ENCODE measurements at regions not wholly inside any gene's neighbourhood (a gene's known extent, or its start where the extent isn't known, plus 50 kb on each side); places are given as distances from the start of the nearest gene placed in this dataset.

DNA sequence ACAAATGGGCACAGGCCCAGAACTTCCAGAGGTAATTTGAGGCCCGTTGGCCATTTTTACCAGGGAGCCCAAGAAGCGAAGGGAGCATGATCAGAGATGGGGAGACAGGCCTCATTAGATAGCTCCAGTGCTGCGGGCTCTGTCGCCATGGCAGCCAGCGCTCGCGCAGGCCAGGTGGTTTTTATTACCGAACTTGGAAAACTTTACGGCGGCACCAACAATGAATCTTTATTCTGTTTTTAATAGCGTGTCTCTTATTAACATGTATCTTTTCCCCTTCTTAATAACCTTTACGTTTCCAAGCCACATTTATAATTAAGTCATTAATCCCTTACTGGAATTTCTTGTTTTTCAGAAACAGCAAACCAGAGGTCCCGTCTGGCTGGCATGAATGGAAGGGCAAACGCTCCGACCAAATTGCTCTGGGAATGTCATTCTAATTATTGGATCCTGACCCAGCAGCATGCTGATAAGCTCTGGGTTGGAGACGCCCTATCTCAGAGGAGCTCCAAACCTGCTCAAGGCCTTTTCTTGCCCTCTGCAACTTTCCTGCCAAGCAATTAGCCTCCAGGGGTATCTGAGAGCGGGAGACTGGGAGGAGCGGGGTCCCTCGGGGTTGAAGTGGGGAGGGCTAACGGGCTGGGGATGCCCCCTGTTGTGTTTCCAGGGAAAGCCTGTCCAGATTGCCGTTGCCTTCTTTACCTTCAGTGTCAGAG, 256.4 kb downstream of the TLE3 start:
- ATAC-seq (replicated peaks) = no peak
- H3K36me3 Mint-ChIP-seq (ENCODE audit: low read depth) = no peaks in the 10 kb centered on the region
- no peaks in the 10 kb centered on the region for H3K4me1 Mint-ChIP-seq
- no peaks in the 10 kb centered on the region for H3K27me3 Mint-ChIP-seq
- no peak overlapping the region for H3K27ac Mint-ChIP-seq
- no peak overlapping the region for H3K4me3 Mint-ChIP-seq
- no peaks in the 10 kb centered on the region for H3K9me3 Mint-ChIP-seq

DNA sequence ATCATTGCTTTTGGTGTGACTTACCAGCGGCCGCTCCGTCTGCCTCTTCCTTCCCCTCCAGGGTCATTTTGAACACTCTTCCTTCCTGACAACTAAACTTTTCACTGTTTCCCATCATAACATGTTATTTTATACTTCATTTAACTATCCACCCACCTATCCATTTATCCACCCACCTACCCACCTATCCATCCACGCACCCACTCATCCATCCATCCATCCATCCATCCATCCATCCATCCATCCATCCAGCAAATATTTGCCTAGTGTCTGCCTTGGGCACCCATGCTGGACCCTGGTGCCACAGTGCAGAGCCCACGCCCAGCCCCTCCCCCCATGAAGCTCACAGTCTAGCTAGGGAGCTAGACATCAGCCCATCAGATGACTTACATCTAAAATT, 254.9 kb downstream of the TLE3 start:
- no peak overlapping the region for H3K27ac Mint-ChIP-seq
- H3K36me3 Mint-ChIP-seq (ENCODE audit: low read depth) = no peaks in the 10 kb centered on the region

DNA sequence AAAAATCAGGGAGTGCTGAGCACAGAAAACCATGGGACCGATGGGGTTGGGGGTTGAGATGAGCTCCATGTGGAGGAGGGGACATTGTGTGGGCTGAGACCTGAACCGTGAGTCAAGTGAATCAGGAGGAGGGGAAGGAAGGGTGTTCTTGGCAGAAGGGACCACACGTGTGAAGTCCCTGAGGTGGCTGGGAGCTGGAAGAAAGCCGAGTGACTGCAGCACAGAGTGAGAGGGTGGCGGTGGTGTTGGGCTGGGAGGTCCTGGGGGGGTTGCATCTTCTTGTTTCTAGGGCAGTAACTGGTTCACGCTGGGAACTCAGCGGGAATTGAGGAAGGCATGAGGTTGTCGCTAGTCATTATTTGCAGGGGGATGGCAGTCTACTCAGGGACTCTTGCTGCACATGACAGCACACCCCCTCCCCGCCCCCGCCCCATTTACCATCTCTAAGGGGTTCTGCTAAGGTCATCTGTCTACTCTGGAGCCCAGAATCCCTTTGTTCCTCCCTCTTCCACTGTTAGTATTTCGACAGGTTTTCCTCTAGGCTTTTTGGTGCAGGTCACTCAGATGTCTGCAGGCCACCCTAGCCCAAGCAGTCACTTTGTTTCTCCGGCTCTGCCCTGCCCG, 254.3 kb downstream of the TLE3 start:
- Mint-ChIP-seq H3K9me3 (no peaks in the 10 kb centered on the region), H3K27ac (no peak overlapping the region), H3K27me3 (no peaks in the 10 kb centered on the region), H3K4me3 (no peak overlapping the region), H3K36me3 (ENCODE audit: low read depth) (no peaks in the 10 kb centered on the region), H3K4me1 (no peaks in the 10 kb centered on the region)
- ATAC-seq (replicated peaks) = no peak

More for the DNA sequence above, 254.9 kb downstream of the TLE3 start:
- no peak overlapping the region for H3K4me3 Mint-ChIP-seq
- ATAC-seq (replicated peaks) = no peak
- no peaks in the 10 kb centered on the region for H3K27me3 Mint-ChIP-seq
- no peaks in the 10 kb centered on the region for H3K4me1 Mint-ChIP-seq
- H3K9me3 Mint-ChIP-seq = no peaks in the 10 kb centered on the region

DNA sequence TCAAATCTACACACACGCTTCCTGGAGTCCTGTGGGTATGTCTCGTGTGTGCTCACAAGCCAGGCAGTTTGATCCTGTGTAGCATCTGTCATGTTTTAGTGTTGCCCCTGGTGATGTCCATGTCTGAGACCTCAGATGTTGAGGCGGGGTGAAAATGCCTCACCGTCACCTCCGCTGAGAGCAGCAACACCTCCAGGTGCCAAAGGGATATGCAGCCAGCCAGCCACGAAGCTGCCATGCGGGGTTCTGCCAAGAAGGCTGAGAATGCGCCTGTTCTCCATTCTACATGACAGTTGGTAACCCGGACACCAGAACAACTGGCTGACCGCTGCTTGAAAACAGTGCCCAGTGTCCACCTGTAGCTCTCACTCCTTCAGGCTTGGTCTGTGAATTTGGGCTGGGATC, 253.8 kb downstream of the TLE3 start:
- Mint-ChIP-seq H3K4me3 (no peak overlapping the region), H3K36me3 (ENCODE audit: low read depth) (no peaks in the 10 kb centered on the region), H3K9me3 (no peaks in the 10 kb centered on the region), H3K27ac (no peak overlapping the region), H3K4me1 (no peaks in the 10 kb centered on the region), H3K27me3 (no peaks in the 10 kb centered on the region)
- ATAC-seq (replicated peaks) = no peak

DNA sequence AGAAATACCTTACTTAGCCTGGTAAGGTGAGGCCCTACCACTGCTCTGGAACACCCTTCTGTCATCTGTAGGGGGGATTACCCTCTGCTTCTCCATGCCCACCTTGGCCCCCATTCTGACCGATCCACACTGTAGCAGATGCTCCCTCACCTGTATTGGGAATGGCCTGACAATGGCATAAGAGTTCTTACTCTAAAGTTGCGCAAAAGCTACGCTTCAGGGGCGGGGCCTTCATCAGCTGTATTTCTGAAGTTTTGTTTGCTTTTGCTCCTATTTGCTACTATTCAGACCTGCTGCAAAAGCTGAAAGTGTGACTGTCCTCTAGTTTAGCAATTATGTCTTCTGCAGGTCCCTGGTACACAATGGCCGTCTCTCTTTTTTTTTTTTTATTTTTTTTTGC, 252.6 kb downstream of the TLE3 start:
- Mint-ChIP-seq H3K27ac (no peak overlapping the region), H3K36me3 (ENCODE audit: low read depth) (no peaks in the 10 kb centered on the region), H3K9me3 (no peaks in the 10 kb centered on the region), H3K27me3 (no peaks in the 10 kb centered on the region), H3K4me1 (no peaks in the 10 kb centered on the region), H3K4me3 (no peak overlapping the region)
- no peak for ATAC-seq (replicated peaks)

DNA sequence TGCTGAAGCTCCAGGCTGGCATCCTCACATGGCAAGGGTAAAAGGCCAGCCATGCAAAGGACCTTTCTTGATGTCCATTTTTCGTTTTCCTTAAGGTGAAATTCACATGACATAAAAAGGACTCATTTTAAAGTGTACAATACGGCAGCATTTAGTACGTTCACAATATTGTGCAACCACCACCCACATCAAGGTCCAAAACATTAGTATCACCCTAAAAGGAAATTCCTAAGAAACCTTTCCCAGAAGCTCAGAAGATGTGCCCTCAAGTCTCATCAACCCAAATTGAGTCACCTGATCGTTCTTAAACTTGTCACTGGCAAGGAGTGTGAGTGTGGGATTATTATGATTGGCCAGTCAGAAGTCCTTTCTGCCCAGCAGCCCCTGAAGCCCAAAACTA, 250.1 kb downstream of the TLE3 start:
- no peak overlapping the region for H3K4me3 Mint-ChIP-seq
- H3K36me3 Mint-ChIP-seq (ENCODE audit: low read depth) = no peaks in the 10 kb centered on the region
- no peak for ATAC-seq (replicated peaks)
- no peaks in the 10 kb centered on the region for H3K4me1 Mint-ChIP-seq
- no peaks in the 10 kb centered on the region for H3K27me3 Mint-ChIP-seq
- no peaks in the 10 kb centered on the region for H3K9me3 Mint-ChIP-seq
- H3K27ac Mint-ChIP-seq = no peak overlapping the region

DNA sequence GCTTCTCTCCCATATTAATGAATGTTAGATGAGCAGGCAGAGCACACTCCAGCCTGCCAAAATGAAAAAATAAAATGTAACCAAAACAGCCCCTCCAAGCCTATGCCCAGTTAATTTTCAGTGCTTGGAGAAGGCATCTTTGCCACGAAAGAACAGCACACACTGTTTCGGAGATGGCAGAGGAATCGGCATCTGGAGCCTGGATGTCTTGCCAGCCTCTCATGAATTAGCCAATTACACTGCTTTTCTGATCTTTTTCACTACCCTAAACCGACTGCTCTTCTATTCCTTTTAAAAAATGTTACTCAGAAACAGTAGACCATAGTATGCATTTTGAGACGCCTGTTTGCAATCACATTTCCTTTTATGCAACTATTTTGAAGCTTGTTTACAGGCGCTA, 249.6 kb downstream of the TLE3 start:
- ATAC-seq (replicated peaks) = no peak
- H3K36me3 Mint-ChIP-seq (ENCODE audit: low read depth) = no peaks in the 10 kb centered on the region
- H3K4me3 Mint-ChIP-seq = no peak overlapping the region
- no peaks in the 10 kb centered on the region for H3K27me3 Mint-ChIP-seq
- H3K4me1 Mint-ChIP-seq = no peaks in the 10 kb centered on the region
- H3K9me3 Mint-ChIP-seq = no peaks in the 10 kb centered on the region
- H3K27ac Mint-ChIP-seq = no peak overlapping the region

DNA sequence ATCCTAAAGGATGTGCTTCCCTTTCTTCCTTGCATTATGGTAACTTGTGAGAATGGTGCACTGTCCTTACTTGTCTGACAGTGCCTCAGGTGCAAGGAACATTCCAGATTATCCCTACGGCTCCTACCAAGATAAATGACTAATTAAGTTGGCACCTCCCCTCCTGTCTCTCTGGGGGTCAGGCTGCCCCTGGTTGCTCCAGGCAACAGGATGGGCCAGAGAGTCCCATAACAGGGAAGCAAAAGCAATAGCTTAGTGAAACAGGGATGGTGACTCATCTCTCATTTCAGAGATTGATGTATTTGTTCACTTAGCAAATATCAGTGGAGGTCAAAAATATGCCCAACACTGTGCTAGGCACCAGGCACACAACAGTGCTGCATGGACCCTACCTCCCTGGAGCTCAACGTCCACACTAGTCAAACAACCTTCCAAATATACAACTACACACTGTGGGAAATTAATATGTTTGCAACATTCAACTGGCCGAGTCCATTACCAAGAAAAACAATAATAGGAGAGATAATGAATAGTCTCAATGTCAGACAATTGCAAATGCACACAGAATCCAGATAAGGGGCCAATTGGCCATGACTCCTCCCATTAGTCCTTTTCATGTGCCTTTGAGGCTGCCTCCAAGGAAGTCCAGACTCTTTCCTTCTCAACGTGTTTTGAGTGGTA, 249.0 kb downstream of the TLE3 start:
- Mint-ChIP-seq H3K36me3 (ENCODE audit: low read depth) (no peaks in the 10 kb centered on the region), H3K4me3 (no peak overlapping the region), H3K27ac (no peak overlapping the region), H3K4me1 (no peaks in the 10 kb centered on the region), H3K27me3 (no peaks in the 10 kb centered on the region), H3K9me3 (no peaks in the 10 kb centered on the region)
- peak; percentile 81 for ATAC-seq (replicated peaks)

DNA sequence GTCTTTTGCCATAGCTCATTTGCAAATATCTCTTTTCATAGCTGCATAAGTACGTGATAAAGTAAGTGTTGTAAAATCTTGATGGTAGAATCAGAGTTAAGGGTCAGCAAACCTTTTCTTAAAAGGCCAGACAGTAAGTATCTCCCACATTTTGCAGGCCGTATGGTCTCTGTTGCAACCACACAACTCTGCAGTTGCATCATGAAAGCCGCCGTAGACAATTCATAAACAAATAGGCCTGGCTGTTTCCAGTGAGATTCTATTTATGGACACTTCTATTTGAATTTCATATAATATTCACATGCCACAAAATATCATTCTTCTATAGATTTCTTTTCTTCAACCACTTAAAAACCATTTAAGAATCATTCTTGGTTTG, 248.5 kb downstream of the TLE3 start:
- no peak overlapping the region for H3K27ac Mint-ChIP-seq
- no peak for ATAC-seq (replicated peaks)
- no peaks in the 10 kb centered on the region for H3K27me3 Mint-ChIP-seq
- no peaks in the 10 kb centered on the region for H3K9me3 Mint-ChIP-seq
- H3K36me3 Mint-ChIP-seq (ENCODE audit: low read depth) = no peaks in the 10 kb centered on the region
- no peaks in the 10 kb centered on the region for H3K4me1 Mint-ChIP-seq
- H3K4me3 Mint-ChIP-seq = no peak overlapping the region

DNA sequence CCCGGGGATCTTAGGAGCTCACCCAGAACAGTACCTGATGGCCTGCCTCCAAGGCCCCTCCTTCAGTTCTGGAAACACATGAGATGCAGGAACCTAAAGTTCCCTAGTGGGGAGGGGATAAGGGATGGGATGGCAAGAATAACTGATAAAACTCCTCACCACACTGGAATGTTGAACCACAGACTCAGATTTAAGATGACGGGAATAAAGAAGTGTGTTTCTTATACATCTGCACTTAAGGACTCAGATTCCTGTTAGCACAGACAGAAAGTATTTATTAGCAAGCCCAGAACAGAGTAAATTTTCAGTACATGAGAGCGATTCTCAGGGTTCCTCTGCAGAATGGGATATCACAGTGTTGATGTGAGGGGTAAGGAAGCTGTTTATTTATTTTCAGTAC, 245.2 kb downstream of the TLE3 start:
- ATAC-seq (replicated peaks) = no peak
- H3K27ac Mint-ChIP-seq = no peak overlapping the region
- H3K4me3 Mint-ChIP-seq = no peak overlapping the region
- no peaks in the 10 kb centered on the region for H3K36me3 Mint-ChIP-seq (ENCODE audit: low read depth)
- H3K9me3 Mint-ChIP-seq = no peaks in the 10 kb centered on the region
- H3K27me3 Mint-ChIP-seq = no peaks in the 10 kb centered on the region
- no peaks in the 10 kb centered on the region for H3K4me1 Mint-ChIP-seq

DNA sequence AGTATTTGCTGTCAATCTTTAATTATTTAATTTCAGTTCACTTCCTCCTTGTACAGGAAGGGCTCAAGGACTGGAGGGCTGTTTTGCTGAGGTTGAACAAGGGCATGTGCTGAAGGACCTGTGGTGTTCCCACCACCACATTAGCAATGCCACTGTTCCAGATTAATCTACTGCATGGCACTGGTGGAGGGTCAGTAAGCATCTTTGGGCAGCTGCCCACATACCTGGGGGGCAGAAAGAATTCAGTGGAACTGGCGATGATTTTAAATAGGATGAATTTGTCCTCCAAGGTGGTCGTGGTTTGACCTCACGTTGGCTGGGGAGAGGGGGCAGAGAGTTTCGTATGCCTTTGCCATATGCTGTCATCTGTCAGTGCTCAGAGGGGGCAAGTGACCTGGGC, 244.8 kb downstream of the TLE3 start:
- Mint-ChIP-seq H3K36me3 (ENCODE audit: low read depth) (no peaks in the 10 kb centered on the region), H3K27me3 (no peaks in the 10 kb centered on the region), H3K9me3 (no peaks in the 10 kb centered on the region), H3K4me3 (no peak overlapping the region), H3K27ac (no peak overlapping the region), H3K4me1 (peaks cover 4% of the 10 kb centered on the region)
- ATAC-seq (replicated peaks) = no peak

DNA sequence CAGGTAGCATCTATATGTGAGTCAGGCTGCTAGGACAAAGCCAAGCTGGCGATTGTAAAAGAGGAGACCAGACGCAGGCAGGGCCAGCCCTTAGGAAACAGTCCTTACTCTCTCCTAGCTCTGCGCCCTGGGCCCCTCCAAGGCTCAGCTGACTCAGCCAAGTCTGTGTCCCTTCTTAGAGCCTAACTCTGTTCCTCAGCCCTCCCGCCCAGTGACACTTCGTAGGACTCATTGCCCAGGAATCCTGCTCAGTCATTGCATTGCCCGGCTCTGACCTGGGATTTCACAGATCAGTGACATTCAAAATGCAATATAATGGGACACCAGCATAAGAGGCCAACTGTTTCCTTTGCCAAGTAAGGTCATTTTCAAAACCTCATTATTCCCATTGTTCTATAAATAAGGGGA, 244.2 kb downstream of the TLE3 start:
- Mint-ChIP-seq H3K4me3 (no peak overlapping the region), H3K27me3 (no peaks in the 10 kb centered on the region), H3K9me3 (no peaks in the 10 kb centered on the region), H3K27ac (no peak overlapping the region), H3K36me3 (ENCODE audit: low read depth) (no peaks in the 10 kb centered on the region), H3K4me1 (peaks cover 5% of the 10 kb centered on the region)
- ATAC-seq (replicated peaks) = no peak

DNA sequence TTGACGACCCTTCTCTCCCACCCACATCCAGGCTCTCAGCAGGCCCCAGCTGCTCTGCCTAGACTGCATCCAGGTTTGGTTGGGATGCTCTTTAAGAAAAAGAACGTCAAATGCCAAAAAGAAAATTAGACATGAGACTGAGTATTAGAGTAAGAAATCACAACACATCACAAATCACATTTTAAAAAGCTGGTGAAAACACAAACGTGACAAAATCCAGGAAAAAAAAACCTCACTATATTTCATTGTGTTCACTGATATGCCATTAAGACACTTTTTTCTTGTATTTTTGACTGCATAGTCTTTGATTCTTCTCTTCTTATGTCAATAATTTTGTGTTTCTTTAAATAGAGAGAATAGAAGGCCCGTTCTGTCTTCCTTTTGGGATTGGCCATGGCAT, 243.7 kb downstream of the TLE3 start:
- no peak for ATAC-seq (replicated peaks)
- Mint-ChIP-seq H3K4me1 (peaks cover 5% of the 10 kb centered on the region), H3K27me3 (no peaks in the 10 kb centered on the region), H3K4me3 (no peak overlapping the region), H3K27ac (no peak overlapping the region), H3K9me3 (no peaks in the 10 kb centered on the region), H3K36me3 (ENCODE audit: low read depth) (no peaks in the 10 kb centered on the region)

DNA sequence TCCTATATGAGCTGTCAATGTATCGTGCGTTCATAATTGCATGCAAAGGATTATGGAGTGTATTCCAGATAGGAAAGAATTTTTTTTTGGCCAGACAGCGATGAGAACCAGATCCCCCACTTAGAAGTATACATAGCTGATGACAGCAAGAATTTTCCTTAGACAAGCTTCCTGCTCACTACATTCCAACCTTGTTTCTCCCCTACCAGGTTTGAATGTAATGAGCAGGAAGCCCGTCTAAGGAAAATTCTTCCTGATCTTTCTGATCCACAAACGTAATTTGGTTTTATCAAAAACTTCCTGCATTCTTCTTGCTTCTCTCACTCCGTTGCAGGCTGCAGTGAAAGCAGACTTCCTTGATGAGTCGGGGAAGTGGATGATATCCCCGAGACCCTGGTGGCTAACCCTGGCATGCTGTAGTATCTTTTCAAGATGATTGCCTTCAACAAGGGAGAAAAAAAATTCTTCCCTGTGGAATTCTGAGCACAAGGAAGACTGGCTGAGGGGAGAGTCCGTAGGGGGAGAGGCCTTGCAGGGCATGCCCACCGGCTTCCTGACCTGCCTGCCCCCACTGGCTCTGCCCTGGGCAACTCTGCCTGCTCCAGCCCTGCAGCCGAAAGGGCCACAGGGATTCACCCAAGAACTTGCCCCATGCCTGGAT, 243.1 kb downstream of the TLE3 start:
- Mint-ChIP-seq H3K27me3 (no peaks in the 10 kb centered on the region), H3K4me1 (peaks cover 5% of the 10 kb centered on the region), H3K9me3 (no peaks in the 10 kb centered on the region), H3K36me3 (ENCODE audit: low read depth) (no peaks in the 10 kb centered on the region), H3K4me3 (no peak overlapping the region), H3K27ac (no peak overlapping the region)
- no peak for ATAC-seq (replicated peaks)

All from activated T-helper 17 cell treated with anti-CD3 and anti-CD28 coated beads, Interleukin-2, amount 50 U/mL, for 72 hours (primary cell).